Heart right ventricle (tissue), 16 donors: ENCODE measurements at regions not wholly inside any gene's neighbourhood (a gene's known extent, or its start where the extent isn't known, plus 50 kb on each side); places are given as distances from the start of the nearest gene placed in this dataset.

Source experiments
- ATAC-seq, 8 donors: fragments of 200-7000 bp; cut with Tn5 transposase; one replicate each; pipeline ENCODE4 v1.9.1; 2020; ENCODE audit warnings: mild to moderate bottlenecking in 8 of 8, moderate library complexity in 8 of 8, moderate number of reproducible peaks in 1 of 8
- DNase-seq, 2 donors: peaks; one replicate each; pipeline ENCODE4 v3.0.0-alpha.2; 2020
- H3K27ac ChIP-seq, 10 donors: fragments of 200-600 bp; sonication (generic) in 2 of 10; one replicate each; pipeline versions ENCODE4 v1.5.0 to v1.8.0; 2020 to 2022; ENCODE audit warnings: mild to moderate bottlenecking in 3 of 10
- H3K27me3 ChIP-seq, 7 donors: fragments of 200-600 bp; one replicate each; pipeline ENCODE4 v1.8.0; 2021 to 2022; ENCODE audit warnings: mild to moderate bottlenecking in 2 of 7
- H3K36me3 ChIP-seq, 9 donors: fragments of 200-600 bp; sonication (generic) in 1 of 9; one replicate each; pipeline versions ENCODE4 v1.5.0 to v1.8.0; 2020 to 2022; ENCODE audit warnings: mild to moderate bottlenecking in 2 of 9
- H3K4me1 ChIP-seq, 9 donors: fragments of 200-600 bp; sonication (generic) in 1 of 9; one replicate each; pipeline versions ENCODE4 v1.5.0 to v1.8.0; 2020 to 2022; ENCODE audit warnings: mild to moderate bottlenecking in 4 of 9
- H3K4me3 ChIP-seq, 10 donors: fragments of 200-600 bp; sonication (generic) in 2 of 10; one replicate each; pipeline versions ENCODE4 v1.5.0 to v1.8.0; 2020 to 2022; ENCODE audit warnings: mild to moderate bottlenecking in 7 of 10, moderate library complexity in 2 of 10
- H3K9me3 ChIP-seq, 11 donors: fragments of 200-600 bp in 10 of 11; sonication (generic) in 2 of 11; one replicate each; pipeline versions ENCODE4 v1.5.0 to v1.8.0; 2013 to 2022; ENCODE audit warnings: mild to moderate bottlenecking in 2 of 11, control low read depth in 1 of 11, moderate library complexity in 1 of 11
- WGBS, 2 donors: extraction: QIAGEN DNeasy Blood & Tissue Kit; methylation state at CpG; one replicate each; pipeline ENCODE4 v1.1.7; 2013; ENCODE audit warnings: inconsistent platforms in 1 of 2; 5-methylcytosine and 5-hydroxymethylcytosine counted together
- intact Hi-C, 10 donors: fragments of 100-400 bp; cut with DNase I; formaldehyde crosslinking; loops; one replicate each; pipeline versions ENCODE4 v1.11.1 to v1.14.2; 2022
- TF ChIP-seq, protein P1 (sequence below), 9 donors: fragments of 200-600 bp; sonication (generic) in 2 of 9; IDR thresholded peaks; one replicate each; pipeline versions ENCODE4 v1.5.0 to v1.8.0; 2021 to 2022; ENCODE audit warnings: antibody characterized with exemption in 9 of 9, mild to moderate bottlenecking in 5 of 9, moderate library complexity in 1 of 9
- donor health status: Arrhythmogenic right ventricular cardiomyopathy.
- donor health status: ischemic (EF 13 %, LVEDD 7.1; RV severe dilation, severe dysfunction).
- donor health status: healthy with polysubstance abuse.
- donor health status: DM: no; HTN: yes; CAD: no.
- donor health status: DM: no; HTN: no; CAD: no.
- donor health status: ischemic (EF 25% LVEDD 6.9; RV normal size, moderate dysfunction).
- donor health status: ischemic (EF 25% LVEDD 5.7; RV mildly dilated, moderate dysfunction).
- donor health status: healthy.
- donor health status: DM: yes; HTN: yes; CAD: no.
- donor health status: Ischemic cardiomyopathy.
- donor health status: ischemic (EF 35%, LVEDD 5.7; RV mildly dilated, moderate dysfunction).
- donor health status: nonischemic (EF 11% LVEDD 7.7; RV severe dilation, severe dysfunction).
- donor health status: DM: yes; HTN: yes; CAD: no.
- donor health status: PGD.
- donor health status: ischemic (EF 29% LVEDD 5.4; RV normal size, mild dysfunction).
- donor health status: nonischemic (EF 23%, LVEDD 6.1; RV moderate dilation, normal function).

- Histone ChIP-seq H3K4me3 (no peak overlapping the region), H3K9me3 (no peaks in the 10 kb centered on the region), H3K4me1 (no peaks in the 10 kb centered on the region), H3K27ac (no peak overlapping the region), H3K27me3 (no peaks in the 10 kb centered on the region), H3K36me3 (no peaks in the 10 kb centered on the region)
- ATAC-seq: no peak
- TF ChIP-seq, protein P1, sequence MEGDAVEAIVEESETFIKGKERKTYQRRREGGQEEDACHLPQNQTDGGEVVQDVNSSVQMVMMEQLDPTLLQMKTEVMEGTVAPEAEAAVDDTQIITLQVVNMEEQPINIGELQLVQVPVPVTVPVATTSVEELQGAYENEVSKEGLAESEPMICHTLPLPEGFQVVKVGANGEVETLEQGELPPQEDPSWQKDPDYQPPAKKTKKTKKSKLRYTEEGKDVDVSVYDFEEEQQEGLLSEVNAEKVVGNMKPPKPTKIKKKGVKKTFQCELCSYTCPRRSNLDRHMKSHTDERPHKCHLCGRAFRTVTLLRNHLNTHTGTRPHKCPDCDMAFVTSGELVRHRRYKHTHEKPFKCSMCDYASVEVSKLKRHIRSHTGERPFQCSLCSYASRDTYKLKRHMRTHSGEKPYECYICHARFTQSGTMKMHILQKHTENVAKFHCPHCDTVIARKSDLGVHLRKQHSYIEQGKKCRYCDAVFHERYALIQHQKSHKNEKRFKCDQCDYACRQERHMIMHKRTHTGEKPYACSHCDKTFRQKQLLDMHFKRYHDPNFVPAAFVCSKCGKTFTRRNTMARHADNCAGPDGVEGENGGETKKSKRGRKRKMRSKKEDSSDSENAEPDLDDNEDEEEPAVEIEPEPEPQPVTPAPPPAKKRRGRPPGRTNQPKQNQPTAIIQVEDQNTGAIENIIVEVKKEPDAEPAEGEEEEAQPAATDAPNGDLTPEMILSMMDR (IDR thresholded peaks at IDR 0.05): no peak
- WGBS, 2 donors: 96 to 97% methylated on average over 1 of the region's 1 CpG
- intact Hi-C loops: no loop called here
- DNase-seq: no peak
These were observed 95.8 kb upstream of the MAP1LC3B2 start for GRCh38 chr12:116463366-116463765.

- Histone ChIP-seq H3K9me3 (no peaks in the 10 kb centered on the region), H3K36me3 (no peaks in the 10 kb centered on the region), H3K27ac (no peak overlapping the region), H3K4me1 (no peaks in the 10 kb centered on the region), H3K4me3 (no peak overlapping the region), H3K27me3 (no peaks in the 10 kb centered on the region)
- TF ChIP-seq, protein P1 (IDR thresholded peaks at IDR 0.05): no peak
- DNase-seq: no peak
- intact Hi-C loops: no loop called here
- 89 to 91% methylated on average over 3 of the region's 3 CpGs for WGBS, 2 donors
- no peak for ATAC-seq
These were observed 93.8 kb upstream of the MAP1LC3B2 start for GRCh38 chr12:116465407-116465806.

DNA sequence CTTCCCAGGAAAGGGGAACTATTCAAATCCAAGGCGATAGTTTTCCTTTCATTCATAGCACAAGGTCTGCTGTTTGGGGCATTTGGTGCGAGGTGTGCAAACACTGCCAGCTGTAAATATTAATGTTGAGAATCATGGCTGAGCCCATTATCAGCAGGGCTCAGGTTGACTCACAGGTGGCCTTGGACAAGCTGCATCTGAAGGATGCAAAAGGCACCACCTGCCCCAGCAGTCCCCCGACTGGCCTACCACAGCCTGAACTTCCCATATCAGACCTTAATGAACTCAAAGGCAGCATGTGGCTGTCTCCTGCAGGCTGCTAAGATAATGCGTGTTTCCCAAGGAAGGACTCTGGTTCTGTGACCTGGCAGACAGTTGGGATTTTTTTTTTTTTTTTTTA is 93.3 kb upstream of the MAP1LC3B2 start:
- Histone ChIP-seq H3K4me1 (no peaks in the 10 kb centered on the region), H3K9me3 (no peaks in the 10 kb centered on the region), H3K27ac (no peak overlapping the region), H3K27me3 (no peaks in the 10 kb centered on the region), H3K36me3 (no peaks in the 10 kb centered on the region), H3K4me3 (no peak overlapping the region)
- WGBS, 2 donors: 64 to 81% methylated on average over 4 of the region's 4 CpGs
- intact Hi-C loops: no loop called here
- TF ChIP-seq, protein P1 (IDR thresholded peaks at IDR 0.05): no peak
- ATAC-seq: no peak
- no peak for DNase-seq

DNA sequence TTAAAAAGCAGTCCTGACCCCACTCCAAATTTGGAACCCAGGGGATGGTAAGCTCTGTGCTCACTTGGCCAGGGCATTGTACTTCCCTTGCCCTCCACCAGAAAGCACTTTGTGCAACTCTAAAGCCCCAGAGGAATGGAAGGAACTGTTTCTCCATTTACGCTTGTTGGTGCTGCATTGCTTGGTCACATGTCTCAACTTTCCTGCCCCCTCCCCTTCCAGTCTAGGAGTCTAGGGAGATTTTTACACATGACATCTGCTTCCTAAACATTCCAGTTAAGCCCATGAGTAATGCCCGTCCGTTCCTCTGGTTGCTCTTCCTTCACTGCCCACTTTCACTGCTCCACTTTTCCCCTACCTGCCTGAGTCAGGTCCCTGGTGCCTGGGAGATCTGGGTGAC is 92.6 kb upstream of the MAP1LC3B2 start:
- H3K36me3 ChIP-seq: no peaks in the 10 kb centered on the region
- H3K27ac ChIP-seq: no peak overlapping the region
- 58 to 68% methylated on average over 3 of the region's 3 CpGs for WGBS, 2 donors
- H3K9me3 ChIP-seq: no peaks in the 10 kb centered on the region
- H3K4me3 ChIP-seq: no peak overlapping the region
- no peak for ATAC-seq
- H3K4me1 ChIP-seq: no peaks in the 10 kb centered on the region
- intact Hi-C loops: no loop called here
- H3K27me3 ChIP-seq: no peaks in the 10 kb centered on the region
- no peak for DNase-seq
- TF ChIP-seq, protein P1 (IDR thresholded peaks at IDR 0.05): no peak

DNA sequence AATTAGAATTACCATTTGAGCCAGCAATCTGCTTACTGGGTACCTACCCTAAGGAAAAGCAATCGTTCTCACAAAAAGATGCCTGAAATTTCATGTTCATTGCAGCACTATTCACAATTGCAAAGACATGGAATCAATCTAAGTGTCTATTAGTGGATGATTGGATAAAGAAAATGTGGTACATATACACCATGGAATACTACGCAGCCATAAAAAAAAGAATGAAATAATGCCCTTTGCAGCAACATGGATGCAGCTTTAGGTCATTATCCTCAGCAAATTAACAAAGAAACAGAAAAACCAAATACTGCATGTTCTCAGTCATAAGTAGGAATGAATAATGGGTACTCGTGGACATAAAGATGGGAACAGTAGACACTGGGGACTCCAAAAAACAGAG is 89.8 kb upstream of the MAP1LC3B2 start:
- intact Hi-C loops: no loop called here

More for the DNA sequence above, 89.8 kb upstream of the MAP1LC3B2 start:
- ATAC-seq (no peak), DNase-seq (no peak)
- peaks cover 0 to 9% (median 0%) of the 10 kb centered on the region in 11 donors for H3K9me3 ChIP-seq
- no peaks in the 10 kb centered on the region for H3K27me3 ChIP-seq
- H3K4me1 ChIP-seq: no peaks in the 10 kb centered on the region
- TF ChIP-seq, protein P1 (IDR thresholded peaks at IDR 0.05): no peak
- H3K4me3 ChIP-seq: no peak overlapping the region
- WGBS, 2 donors: 82 to 96% methylated on average over 3 of the region's 3 CpGs
- H3K27ac ChIP-seq: no peak overlapping the region
- no peaks in the 10 kb centered on the region for H3K36me3 ChIP-seq
